Hepatocyte (in vitro differentiated cells): ENCODE measurements at regions not wholly inside any gene's neighbourhood (a gene's known extent, or its start where the extent isn't known, plus 50 kb on each side); places are given as distances from the start of the nearest gene placed in this dataset.

Experiments used
- DNase-seq: peaks from one replicate; pipeline ENCODE4 v3.0.0-alpha.2; 2016; ENCODE audit warnings: low spot score
- H2AFZ ChIP-seq: fragments of 200-600 bp; sonication (generic); 2 replicates; pipeline ENCODE4 v1.6.0; 2016; ENCODE audit warnings: antibody characterized with exemption, mild to moderate bottlenecking
- H3K27ac ChIP-seq: fragments of 200-600 bp; sonication (generic); 2 replicates; pipeline ENCODE4 v1.5.1; 2016; ENCODE audit warnings: mild to moderate bottlenecking
- H3K27me3 ChIP-seq: fragments of 200-600 bp; sonication (generic); 2 replicates; pipeline ENCODE4 v1.6.1; 2016
- H3K36me3 ChIP-seq: fragments of 200-600 bp; sonication (generic); replicated peaks from 2 replicates; pipeline ENCODE4 v1.5.1; 2016; ENCODE audit warnings: low read depth; ENCODE audit not compliant: insufficient read depth
- H3K4me1 ChIP-seq: fragments of 200-600 bp; sonication (generic); 2 replicates; pipeline ENCODE4 v1.5.1; 2016; ENCODE audit warnings: mild to moderate bottlenecking, moderate library complexity; ENCODE audit not compliant: insufficient read depth
- H3K4me2 ChIP-seq: fragments of 200-600 bp; sonication (generic); 2 replicates; pipeline ENCODE4 v1.6.0; 2016
- H3K4me3 ChIP-seq: fragments of 200-600 bp; sonication (generic); 2 replicates; pipeline ENCODE4 v1.5.1; 2016; ENCODE audit warnings: mild to moderate bottlenecking
- H3K79me2 ChIP-seq: fragments of 200-600 bp; sonication (generic); 2 replicates; pipeline ENCODE4 v1.6.0; 2017; ENCODE audit warnings: mild to moderate bottlenecking
- H3K9me2 ChIP-seq: fragments of 200-600 bp; sonication (generic); replicated peaks from 2 replicates; pipeline ENCODE4 v1.6.0; 2017; ENCODE audit warnings: mild to moderate bottlenecking; ENCODE audit not compliant: insufficient read depth
- H3K9me3 ChIP-seq: fragments of 200-600 bp; sonication (generic); 2 replicates; pipeline ENCODE4 v1.5.1; 2016; ENCODE audit warnings: low read depth, mild to moderate bottlenecking
- H4K20me1 ChIP-seq: fragments of 200-600 bp; sonication (generic); 2 replicates; pipeline ENCODE4 v1.6.0; 2016; ENCODE audit warnings: mild to moderate bottlenecking; ENCODE audit not compliant: insufficient read depth, poor library complexity, severe bottlenecking
- CTCF ChIP-seq: fragments of 200-600 bp; sonication (generic); IDR thresholded peaks from 2 replicates; pipeline ENCODE4 v1.5.1; 2016; ENCODE audit warnings: antibody characterized with exemption, mild to moderate bottlenecking; ENCODE audit not compliant: poor library complexity
- EZH2 ChIP-seq: fragments of 200-600 bp; sonication (generic); IDR thresholded peaks from 2 replicates; pipeline ENCODE4 v1.6.1; 2016; ENCODE audit warnings: antibody characterized with exemption, mild to moderate bottlenecking, borderline replicate concordance
- EZH2phosphoT487 ChIP-seq: fragments of 200-600 bp; sonication (generic); IDR thresholded peaks from one replicate; pipeline ENCODE4 v1.6.1; 2018; ENCODE audit warnings: antibody characterized with exemption, mild to moderate bottlenecking, low read depth, moderate library complexity; ENCODE audit not compliant: unreplicated experiment, severe bottlenecking
- WGBS: methylation state at CpG from one replicate; pipeline ENCODE4 v1.1.6; 2016; ENCODE audit warnings: low lambda C conversion rate; ENCODE audit errors: missing lambda C conversion rate; 5-methylcytosine and 5-hydroxymethylcytosine counted together

- WGBS: 100% methylated on average over 3 of the region's 3 CpGs
- Histone ChIP-seq H3K4me3 (no peak overlapping the region), H3K9me3 (no peaks in the 10 kb centered on the region), H3K36me3 (no peaks in the 10 kb centered on the region), H3K27me3 (no peaks in the 10 kb centered on the region), H2AFZ (no peak overlapping the region), H3K4me1 (peaks cover 12% of the 10 kb centered on the region), H3K9me2 (no peaks in the 10 kb centered on the region), H3K4me2 (no peak overlapping the region), H4K20me1 (no peaks in the 10 kb centered on the region), H3K79me2 (no peaks in the 10 kb centered on the region), H3K27ac (no peak overlapping the region)
- TF ChIP-seq EZH2phosphoT487 (no peak), EZH2 (no peak), CTCF (no peak)
- peak; percentile 13 for DNase-seq
Measured at GRCh38 chr1:182237329-182237728, 154.3 kb downstream of the GLUL start.

GRCh38 chr1:182236651-182237077 lies 154.9 kb downstream of the GLUL start:
- no peaks in the 10 kb centered on the region for H3K9me3 ChIP-seq
- WGBS: 98% methylated on average over 2 of the region's 2 CpGs
- no peak for TF ChIP-seq EZH2phosphoT487
- H3K36me3 ChIP-seq: no peaks in the 10 kb centered on the region
- DNase-seq: no peak
- no peak overlapping the region for H3K4me2 ChIP-seq
- H3K27ac ChIP-seq: peak overlapping the region; percentile 22
- no peak overlapping the region for H3K4me3 ChIP-seq
- H3K79me2 ChIP-seq: no peaks in the 10 kb centered on the region
- peaks cover 12% of the 10 kb centered on the region for H3K4me1 ChIP-seq
- H3K27me3 ChIP-seq: no peaks in the 10 kb centered on the region
- no peak overlapping the region for H2AFZ ChIP-seq
- H4K20me1 ChIP-seq: no peaks in the 10 kb centered on the region
- H3K9me2 ChIP-seq: no peaks in the 10 kb centered on the region

GRCh38 chr1:182235952-182236650 lies 155.5 kb downstream of the GLUL start:
- H3K79me2 ChIP-seq: no peaks in the 10 kb centered on the region
- no peaks in the 10 kb centered on the region for H3K27me3 ChIP-seq
- H3K36me3 ChIP-seq: no peaks in the 10 kb centered on the region
- 66% methylated on average over 11 of the region's 11 CpGs for WGBS
- H3K4me3 ChIP-seq: no peak overlapping the region
- peaks cover 12% of the 10 kb centered on the region for H3K4me1 ChIP-seq
- no peaks in the 10 kb centered on the region for H4K20me1 ChIP-seq
- TF ChIP-seq EZH2phosphoT487 (no peak), EZH2 (no peak), CTCF (no peak)
- H2AFZ ChIP-seq: no peak overlapping the region
- no peaks in the 10 kb centered on the region for H3K9me2 ChIP-seq
- DNase-seq: peak; percentile 52
- H3K4me2 ChIP-seq: no peak overlapping the region
- no peaks in the 10 kb centered on the region for H3K9me3 ChIP-seq
- peak overlapping the region; percentile 73 for H3K27ac ChIP-seq

- Histone ChIP-seq H3K79me2 (no peaks in the 10 kb centered on the region), H3K4me3 (no peak overlapping the region), H3K27ac (peak overlapping the region; percentile 73), H3K4me2 (no peak overlapping the region), H3K4me1 (peaks cover 12% of the 10 kb centered on the region), H3K9me3 (no peaks in the 10 kb centered on the region), H4K20me1 (no peaks in the 10 kb centered on the region), H3K36me3 (no peaks in the 10 kb centered on the region), H2AFZ (no peak overlapping the region), H3K27me3 (no peaks in the 10 kb centered on the region), H3K9me2 (no peaks in the 10 kb centered on the region)
- WGBS: 65% methylated on average over 2 of the region's 2 CpGs
- no peak for DNase-seq
- TF ChIP-seq EZH2phosphoT487 (no peak), CTCF (no peak), EZH2 (no peak)
Measured at GRCh38 chr1:182235604-182235951, 156.0 kb downstream of the GLUL start.
